HG03045 (cell line): ENCODE measurements at regions not wholly inside any gene's neighbourhood (a gene's known extent, or its start where the extent isn't known, plus 50 kb on each side); places are given as distances from the start of the nearest gene placed in this dataset.
A peak's percentile ranks its signal among the peaks of the same experiment; 100 is the strongest.
"Not testable (repeated sequence)": the region's sequence is repeated elsewhere in the genome, so short reads cannot be mapped to it uniquely, and the experiment has no call there.

Experiments
- ATAC-seq: cut with Tn5 transposase; IDR thresholded peaks from one replicate; pipeline ENCODE4 v1.9.1; 2021; ENCODE audit warnings: mild to moderate bottlenecking, moderate library complexity; ENCODE audit not compliant: unreplicated experiment

DNA sequence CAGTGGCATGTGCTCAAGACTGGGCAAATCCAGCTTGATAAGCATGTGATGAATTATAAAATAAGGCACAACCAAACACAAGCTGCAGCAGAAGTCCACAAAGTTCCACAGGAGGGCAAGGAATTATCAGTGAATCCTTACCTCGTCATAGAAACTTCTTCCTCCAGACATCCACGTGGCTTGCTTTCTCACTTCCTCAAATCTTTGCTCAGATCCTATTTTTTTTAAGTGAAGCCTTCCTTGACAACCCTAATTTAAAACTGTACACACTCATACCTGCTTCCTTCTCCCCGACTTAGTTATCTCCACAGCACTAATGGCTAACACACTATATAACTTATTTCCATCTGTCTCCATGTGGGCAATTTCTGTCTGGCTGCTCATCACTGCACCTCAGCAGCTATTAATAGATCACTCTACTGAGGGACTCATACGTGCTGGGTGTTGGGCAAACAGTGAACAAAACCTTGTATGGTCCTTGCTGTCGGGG is 320.7 kb downstream of the KLF13 start:
- ATAC-seq, result not testable (repeated sequence)

DNA sequence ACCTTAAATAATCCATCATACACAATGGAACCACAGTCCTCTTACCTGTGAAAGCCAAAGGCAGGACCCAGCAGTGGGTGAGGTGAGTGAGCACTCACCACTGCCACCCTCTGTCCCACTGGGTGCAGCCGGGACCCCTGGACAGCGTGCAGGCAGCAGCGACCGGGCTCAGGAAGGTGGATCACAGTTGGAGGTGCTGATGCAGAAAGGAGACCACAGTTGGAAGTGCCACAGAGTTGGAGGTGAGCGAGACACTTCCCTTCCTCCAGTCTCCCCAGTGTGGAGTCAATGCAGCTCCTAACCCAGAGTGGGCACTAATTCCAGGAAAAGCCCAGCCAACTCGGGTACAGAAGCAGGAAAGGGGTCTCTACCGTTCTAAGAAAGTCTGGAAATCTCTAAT is 323.0 kb downstream of the KLF13 start:
- ATAC-seq, result not testable (repeated sequence)

DNA sequence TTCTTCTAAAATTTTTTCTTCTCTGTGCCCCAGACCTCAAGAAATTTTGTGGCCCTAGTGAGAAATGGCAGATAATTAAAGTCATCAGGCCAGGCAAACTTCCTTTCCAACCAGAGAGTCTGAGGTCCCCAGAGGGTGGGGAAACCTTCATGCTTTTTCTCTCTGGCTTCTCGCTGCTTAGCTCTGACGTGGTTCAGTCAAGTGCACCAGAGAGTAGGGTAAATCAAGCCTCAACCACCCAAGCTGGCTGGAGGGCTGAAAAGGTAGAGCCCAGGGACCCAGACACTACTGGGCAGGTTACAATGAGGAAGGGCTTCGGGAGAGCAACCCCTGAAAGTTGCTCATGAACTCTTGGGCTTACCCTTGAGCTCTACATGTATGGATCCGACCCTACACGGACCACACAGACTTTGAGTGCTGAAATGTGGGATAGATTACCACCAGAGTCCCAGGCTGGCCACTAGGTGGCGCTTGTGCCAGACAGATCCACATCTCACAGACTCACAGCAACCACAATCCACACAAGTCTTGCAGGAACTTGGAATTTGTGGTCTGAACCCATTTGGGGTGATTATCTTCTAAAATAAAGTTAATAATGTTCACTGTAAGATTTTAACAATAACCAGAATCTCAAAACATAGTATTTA is 323.5 kb downstream of the KLF13 start:
- not testable (repeated sequence) for ATAC-seq

DNA sequence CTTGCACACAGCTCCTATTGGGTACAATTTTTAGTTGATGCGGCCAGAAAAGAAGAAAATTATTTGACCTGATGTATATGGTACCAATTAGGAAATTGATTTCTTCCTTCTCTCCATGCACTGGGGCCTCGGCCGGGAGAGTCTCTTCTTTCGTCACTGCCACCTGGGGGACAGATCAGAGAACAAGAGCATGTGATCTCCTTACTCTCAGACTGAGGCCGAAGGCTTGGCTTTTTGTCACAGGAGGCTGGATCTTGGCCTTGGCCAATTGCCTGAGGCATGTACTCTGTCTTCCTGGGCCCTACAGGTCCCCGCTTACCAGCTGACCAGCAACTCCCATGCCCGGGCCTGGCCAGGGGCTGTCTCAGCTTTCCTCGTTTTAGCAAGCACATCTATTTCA is 330.3 kb downstream of the KLF13 start:
- not testable (repeated sequence) for ATAC-seq

DNA sequence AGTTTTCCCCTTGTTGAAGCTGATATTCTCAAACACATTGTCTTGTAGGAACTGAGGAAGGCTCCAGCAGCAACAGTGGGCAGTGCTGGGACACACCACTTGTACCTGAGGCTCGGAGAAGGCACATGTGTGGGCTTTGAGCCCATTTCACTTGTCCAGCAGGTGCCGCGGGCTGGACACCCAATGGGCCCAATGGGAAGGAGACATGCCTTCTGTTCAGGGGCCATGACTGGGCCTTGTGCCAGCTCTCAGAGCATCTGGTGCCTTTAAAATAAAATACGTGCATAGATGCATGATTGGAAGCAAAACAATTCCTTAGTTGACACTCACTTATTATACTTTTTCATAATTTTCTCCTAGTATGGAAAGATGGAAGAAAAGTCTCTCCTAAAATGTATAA is 334.2 kb downstream of the KLF13 start:
- no peak for ATAC-seq

DNA sequence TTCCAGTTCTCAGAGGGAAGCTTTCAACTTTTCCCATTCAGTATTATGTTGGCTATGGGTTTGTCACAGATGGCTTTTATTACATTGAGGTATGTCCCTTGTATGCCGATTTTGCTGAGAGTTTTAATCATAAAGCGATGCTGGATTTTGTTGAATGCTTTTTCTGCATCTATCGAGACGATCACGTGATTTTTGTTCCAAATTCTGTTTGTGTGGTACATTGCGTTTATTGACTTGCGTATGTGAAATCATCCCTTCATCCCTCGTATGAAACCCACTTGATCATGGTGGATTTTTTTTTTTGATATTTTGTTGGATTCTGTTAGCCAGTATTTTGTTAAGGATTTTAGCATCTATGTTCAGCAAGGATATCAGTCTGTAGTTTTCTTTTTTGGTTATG is 339.1 kb downstream of the KLF13 start:
- not testable (repeated sequence) for ATAC-seq

DNA sequence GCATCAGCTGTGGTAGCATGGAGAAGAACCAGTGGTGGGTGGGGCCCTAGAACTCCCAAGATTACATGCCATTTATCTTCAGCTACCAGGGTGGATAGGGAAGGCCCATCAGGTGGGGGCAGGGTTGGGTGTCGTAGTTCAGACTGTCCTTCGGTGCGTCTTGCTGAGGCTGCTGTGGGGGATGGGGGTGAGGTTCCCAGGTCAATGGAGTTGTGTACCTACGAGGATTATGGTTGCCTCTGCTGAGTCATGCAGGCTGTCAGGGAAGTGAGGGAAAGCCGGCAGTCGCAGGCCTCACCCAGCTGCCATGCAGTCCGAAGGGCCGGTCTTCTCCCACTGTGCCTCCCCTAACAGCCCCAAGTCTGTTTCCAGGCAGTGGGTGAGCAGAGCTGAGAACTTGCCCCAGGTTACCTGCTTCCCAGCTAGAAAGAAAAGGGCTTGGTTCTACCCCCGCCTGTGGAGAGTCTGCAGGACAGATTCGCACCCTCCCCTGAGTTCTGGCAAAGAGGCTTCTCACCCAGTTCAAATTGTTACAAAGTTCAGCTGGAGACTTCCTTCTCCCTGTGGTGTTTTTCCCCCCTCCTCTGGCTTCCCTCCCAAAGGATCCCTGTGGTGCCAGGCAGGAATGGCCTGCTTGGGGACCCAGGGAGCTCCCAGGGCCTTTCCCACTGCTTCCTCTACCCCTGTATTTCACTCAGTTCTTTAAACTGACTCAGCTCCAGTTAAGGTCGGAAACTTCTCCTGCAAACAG is 342.7 kb downstream of the KLF13 start:
- not testable (repeated sequence) for ATAC-seq

DNA sequence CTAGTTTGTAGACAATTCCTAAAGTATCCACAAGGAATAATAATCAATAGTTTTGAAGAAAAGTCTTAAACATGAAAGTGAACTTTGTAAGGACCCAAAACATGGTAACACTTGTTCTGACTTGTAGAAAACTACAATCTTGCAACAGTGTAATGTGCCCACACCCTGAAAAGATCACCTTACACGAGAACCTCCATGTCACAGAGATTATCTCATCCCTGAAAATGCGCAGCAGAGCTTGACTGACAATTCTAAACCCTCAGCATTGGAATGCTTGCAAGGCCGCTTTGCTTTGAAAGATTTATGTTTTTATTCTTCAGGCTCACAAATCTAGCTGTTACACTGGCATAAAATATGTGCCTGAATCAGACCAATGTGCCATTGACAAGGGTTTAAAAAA is 346.6 kb downstream of the KLF13 start:
- not testable (repeated sequence) for ATAC-seq

DNA sequence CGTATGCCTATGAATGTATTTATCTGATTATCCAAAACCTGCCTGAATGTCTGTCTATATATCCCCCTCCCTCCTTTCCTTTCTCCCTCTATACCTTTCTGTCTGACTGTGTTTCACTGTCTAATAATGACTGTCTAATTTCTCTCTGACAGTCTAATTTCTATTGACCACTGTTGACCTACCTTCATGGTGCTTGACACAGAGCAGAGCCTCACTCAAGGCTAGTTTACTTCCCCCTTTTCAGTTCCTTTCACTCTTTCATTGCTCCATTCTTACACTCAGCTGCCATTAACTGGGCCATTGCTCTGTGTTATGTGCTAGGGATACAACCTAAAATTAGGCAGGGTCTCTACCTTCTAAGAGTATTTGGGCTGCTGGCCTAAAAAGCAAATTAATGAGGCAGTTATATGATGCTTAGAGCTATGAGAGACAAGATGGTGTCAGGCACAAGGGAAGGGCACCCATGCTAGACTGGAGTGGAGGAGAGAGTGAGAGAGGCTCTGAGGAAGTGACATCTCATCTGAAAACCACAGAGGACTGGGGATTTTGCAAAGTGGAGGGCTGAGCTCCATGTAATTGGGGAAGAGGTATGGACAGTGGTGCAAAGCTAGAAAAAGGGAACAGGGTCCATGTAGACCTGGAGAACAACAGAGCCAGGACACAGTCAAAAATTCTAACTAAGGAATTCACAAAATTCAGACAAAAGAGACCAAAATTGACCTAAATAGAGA is 348.6 kb upstream of the CHRNA7 start:
- not testable (repeated sequence) for ATAC-seq

DNA sequence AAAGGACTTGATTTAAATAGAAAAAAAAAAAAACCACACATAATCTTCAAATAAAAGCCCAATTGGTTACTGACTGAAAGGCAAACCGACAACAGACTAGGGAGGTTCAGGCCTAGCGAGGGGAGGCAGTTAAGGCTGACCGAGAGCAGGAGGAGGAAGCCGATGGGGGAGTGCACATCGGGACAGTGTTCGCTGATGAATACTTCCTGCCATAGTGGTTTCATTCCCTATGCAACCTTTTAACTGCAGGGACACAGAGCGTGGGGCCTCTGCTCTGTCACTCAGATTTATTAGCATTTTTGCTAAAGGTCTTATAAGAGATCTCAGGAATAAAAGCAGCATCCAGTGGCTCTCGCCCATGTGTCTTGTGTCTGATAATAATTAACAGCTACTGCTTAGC is 343.2 kb upstream of the CHRNA7 start:
- ATAC-seq, result not testable (repeated sequence)

DNA sequence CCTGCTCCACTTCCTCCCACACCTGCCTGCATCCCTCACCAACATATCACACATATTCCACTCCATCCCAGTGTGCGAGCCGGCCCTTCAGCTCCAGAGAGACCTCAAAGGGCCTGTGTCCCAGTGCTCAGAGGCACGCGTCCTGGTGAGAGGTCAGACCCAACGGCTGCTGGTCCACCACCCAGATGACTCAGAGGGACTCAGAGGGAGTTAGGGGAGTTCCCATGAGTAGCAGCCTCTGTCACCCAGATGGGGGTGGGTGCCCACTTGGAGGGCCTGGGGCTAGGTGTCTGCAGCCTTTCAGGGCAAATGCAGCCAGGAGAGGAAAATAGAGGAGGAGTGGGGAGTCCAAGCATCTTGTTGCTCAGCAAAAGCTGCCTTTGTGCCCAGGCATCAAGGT is 333.8 kb upstream of the CHRNA7 start:
- ATAC-seq, result not testable (repeated sequence)

DNA sequence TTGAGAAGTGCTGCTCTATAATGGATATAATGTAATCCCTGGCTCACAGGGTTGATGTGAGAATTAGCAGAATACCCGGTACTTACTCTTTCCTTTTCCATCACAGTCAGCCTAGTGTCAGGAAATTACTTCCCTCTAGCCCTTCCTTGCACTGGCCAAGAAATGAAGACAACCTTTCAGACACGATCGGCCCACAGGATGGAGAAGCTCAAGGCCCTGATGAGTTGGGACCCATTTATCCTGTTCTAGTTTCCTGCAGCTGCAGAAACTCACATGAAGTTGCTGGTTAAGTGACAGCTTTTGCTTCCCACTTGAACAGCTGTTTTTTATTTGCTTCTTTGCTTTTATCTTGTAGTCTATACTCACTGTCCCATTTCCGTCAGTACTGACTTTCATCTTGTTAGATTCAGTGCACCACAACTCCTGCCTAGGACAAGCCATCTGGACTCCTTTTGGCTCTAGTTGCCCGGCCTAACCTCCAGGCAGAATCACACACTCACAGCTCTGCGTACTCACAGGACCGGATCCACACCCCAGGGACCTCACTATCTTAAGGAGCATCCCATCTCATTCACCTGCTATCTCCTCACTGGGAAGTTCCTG is 325.1 kb upstream of the CHRNA7 start:
- ATAC-seq, result not testable (repeated sequence)

DNA sequence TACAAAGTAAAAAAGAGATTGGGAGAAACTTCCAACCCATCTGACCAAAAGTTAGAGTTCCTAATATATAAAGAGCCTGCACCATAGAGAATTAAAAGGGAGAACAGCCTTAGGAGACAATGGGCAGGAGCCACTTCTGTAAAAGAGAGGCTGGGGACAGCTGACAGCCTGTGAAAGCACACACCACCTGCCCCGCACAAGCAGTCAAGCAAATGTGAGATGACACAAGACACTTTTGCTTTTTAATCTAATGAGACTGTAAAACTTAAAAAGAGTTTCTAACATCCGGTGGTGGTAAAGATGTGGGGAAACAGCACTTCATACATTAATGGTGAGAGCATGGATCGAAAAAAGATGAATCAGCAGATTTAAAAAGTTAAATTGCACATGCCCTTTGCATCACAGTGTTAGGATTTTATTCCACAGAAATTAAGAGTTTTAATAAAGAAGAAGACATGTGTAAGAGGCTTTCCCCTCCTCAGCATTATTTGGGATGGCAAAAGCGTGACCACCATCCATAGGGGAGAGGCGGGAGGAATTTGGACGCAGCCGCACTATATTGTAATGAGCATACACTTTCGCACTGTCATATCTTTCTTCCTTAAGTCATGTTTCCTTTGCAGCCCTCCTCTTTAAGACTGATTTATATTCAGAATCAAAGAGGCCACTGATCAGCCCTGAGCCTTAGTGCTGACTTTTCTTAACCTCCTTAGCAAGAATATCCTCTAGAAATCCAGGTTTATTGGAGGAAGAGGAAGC is 322.2 kb upstream of the CHRNA7 start:
- peak; percentile 43 for ATAC-seq

DNA sequence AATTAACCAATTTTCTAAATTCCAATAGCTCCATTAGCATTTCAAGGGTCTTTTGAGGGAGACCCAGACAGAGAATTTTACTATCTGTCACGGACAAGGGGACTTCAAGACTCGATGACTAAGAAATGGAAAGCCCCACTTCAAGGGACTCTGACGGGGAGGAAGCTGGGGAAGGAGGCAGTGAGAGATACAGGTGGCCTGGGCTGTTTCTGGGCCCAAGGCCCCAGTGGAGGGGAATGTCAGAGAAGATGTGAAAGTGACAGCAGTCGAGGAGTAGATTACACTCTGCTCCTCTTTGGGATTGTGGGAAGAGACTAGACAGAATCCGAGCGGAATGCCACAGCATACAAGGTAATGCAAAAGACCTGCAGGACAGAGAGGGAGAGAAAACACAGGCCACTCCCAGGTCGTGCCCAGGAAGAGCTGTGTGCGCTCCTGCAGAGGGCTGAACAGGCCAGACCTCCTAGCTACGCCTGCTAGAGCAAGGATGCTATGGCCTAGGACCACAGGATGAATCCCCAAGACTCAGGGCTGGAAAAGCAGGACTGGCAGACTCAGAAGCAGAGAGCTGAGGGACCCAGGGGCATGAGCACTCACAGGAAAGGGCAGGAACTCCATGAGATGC is 321.5 kb upstream of the CHRNA7 start:
- peak; percentile 73 for ATAC-seq

DNA sequence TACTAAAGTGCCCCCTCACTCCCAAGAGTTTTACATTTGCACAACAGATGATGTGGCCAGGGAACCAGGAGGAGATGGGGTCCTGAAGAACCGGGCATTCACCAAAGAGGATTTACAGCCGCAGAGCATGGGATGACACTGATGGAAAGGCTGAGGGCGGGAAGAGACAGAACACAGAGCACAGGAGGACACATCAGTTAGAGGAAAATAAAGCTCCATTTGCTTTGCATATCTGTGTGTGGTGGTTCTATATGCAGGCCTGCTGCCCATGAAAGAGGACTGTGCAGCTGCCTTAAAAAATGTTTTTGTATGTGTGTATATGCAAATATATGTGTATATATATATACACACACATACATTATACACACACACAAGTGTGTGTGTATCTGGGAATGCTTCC is 320.8 kb upstream of the CHRNA7 start:
- ATAC-seq, result not testable (repeated sequence)

DNA sequence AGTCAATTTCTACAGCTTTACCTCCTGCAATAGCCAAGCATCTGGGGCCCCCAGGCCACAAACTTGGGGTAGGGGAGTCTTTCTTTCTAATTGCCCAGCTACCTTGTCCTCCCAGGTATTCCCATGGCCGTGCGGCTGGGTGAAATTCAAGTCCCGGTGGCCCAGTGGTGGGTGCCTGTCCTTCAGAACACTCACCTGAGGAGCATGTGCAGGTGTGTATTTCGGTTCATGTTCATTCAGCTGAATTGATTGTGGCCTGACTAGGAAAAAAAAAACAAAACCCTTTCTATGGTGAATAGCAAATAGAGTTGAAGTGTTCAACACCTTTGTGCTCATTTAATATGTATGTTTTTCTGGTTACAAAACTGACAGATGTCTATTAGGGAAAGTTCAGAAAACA is 319.5 kb upstream of the CHRNA7 start:
- not testable (repeated sequence) for ATAC-seq

DNA sequence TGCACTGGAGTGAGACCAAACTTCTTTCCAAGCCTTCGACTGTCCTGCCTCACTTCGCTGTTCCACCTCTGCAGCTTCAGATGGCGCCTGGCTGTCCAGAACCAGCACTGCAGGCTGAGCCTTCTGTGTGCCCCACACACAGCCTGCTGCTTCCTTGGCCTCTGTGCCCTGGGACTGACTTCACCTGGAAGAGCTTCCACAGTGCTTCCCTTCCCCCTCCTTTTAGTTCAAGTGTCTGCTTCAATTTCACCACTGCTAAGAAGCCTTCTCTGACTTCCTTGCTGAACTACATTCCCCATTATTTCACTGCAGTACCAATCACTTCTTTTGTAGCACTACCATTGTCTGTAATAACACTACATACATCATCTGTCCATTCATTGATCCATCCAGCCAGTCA is 315.1 kb upstream of the CHRNA7 start:
- not testable (repeated sequence) for ATAC-seq

DNA sequence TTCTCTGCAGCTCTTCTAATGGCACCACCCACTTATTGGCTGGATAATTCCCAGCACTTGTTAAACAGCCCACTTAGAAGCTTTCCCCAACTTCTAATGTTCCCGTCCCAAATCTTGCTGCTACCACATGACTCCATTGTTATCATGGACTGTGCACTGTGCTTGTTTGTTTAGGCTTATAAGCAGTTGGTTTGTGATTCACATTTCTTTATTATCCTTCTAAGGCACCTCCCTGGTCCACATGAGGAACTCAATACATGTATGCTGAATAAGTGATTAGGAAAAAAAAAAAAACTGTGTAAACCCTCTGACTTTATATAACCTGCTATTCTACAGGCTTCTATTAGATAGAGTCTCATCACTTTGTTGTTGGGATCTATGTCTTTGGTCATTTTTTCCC is 311.7 kb upstream of the CHRNA7 start:
- not testable (repeated sequence) for ATAC-seq

DNA sequence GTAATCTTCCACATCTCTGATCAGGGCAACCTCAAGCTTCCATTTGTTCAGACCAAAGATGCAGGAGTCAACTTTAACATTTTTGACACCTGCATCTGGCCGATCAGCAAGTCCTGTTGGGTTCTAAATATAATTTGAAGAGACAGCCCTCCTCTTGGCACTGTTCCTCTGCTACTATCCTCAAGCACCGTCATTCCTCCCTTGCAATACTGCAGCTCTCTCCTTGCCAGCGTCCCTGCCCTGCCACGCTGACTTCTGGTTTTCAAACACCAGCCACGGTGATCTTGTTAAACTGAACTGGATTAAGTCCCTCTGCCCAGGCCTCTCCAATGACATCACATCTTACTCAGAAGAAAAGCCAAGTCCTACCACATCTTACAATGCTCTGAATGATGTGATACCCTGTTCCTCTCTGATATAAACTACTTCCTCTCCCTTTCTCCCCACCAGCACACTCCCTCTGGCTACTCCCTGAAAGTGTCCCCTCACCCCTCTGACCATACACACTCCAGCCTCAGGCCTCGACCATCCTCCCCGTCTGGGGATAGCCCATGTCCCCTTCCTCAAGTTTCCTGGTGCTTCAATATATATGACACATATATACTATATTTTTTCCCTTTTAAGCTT is 310.8 kb upstream of the CHRNA7 start:
- ATAC-seq, result not testable (repeated sequence)

DNA sequence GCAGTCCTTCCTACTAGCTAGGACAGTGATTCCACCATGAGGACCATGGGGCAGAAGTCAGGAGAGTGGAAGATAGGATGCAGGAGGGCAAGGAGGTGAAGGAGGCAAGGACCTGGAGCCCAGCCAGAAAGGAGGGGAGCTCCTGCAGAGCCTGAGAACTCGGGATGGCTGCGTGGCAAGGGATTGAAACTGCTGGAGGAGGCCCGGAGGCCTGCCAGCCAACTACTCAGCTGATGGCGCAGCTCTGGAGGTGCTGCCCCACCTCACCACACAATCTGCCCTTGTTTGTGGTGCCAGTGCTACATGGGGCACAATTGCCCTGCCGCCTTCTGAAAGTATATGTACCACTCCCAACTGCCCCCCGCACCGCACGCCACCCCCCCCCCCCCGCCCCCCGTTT is 307.3 kb upstream of the CHRNA7 start:
- ATAC-seq, result not testable (repeated sequence)
